Common myeloid progenitor, CD34-positive (primary cell): ENCODE measurements at regions not wholly inside any gene's neighbourhood (a gene's known extent, or its start where the extent isn't known, plus 50 kb on each side); places are given as distances from the start of the nearest gene placed in this dataset.

Experiments used
- CTCF ChIA-PET: fragments of 350-600 bp; sonication (Branson Sonifier 250); formaldehyde crosslinking; loops from one replicate; lab custom pipeline; 2021; ENCODE audit warnings: antibody characterized with exemption; lab: Charles Lee
- POLR2A ChIA-PET: fragments of 350-600 bp; sonication (Branson Sonifier 250); formaldehyde crosslinking; loops from one replicate; lab custom pipeline; 2021; ENCODE audit warnings: antibody characterized with exemption; lab: Charles Lee
- DNase-seq, 3 donors: peaks; one replicate each; pipeline versions ENCODE4 v3.0.0 to v3.0.0-alpha.2; 2013
- H3K27ac ChIP-seq, 2 experiments: 1 replicate in 1 of 2; 2 replicates in 1 of 2; pipeline ENCODE4 v1.7.0; 2013; ENCODE audit warnings: inconsistent platforms in 2 of 2, low read length in 2 of 2, mild to moderate bottlenecking in 2 of 2, low read depth in 1 of 2, moderate library complexity in 1 of 2; ENCODE audit not compliant: severe bottlenecking in 2 of 2, insufficient read depth in 1 of 2, poor library complexity in 1 of 2
- H3K27me3 ChIP-seq, 5 experiments: replicated peaks in 2 of 5; 1 replicate in 3 of 5; 2 replicates in 2 of 5; pipeline versions ENCODE4 v1.6.1 to v1.7.0; 2013; ENCODE audit warnings: low read length in 4 of 5, mild to moderate bottlenecking in 2 of 5, moderate library complexity in 2 of 5, inconsistent platforms in 1 of 5; ENCODE audit not compliant: insufficient read depth in 5 of 5, control insufficient read depth in 4 of 5
- H3K36me3 ChIP-seq, 4 experiments: 1 replicate in 2 of 4; 2 replicates in 2 of 4; pipeline versions ENCODE4 v1.6.1 to v1.7.0; 2013; ENCODE audit warnings: low read length in 3 of 4, control low read depth in 1 of 4, mild to moderate bottlenecking in 1 of 4; ENCODE audit not compliant: control insufficient read depth in 4 of 4, insufficient read depth in 4 of 4
- H3K4me1 ChIP-seq, 4 experiments: 1 replicate in 3 of 4; 2 replicates in 1 of 4; pipeline versions ENCODE4 v1.6.1 to v1.7.1; 2013; ENCODE audit warnings: low read length in 3 of 4, mild to moderate bottlenecking in 3 of 4, control low read depth in 1 of 4, inconsistent platforms in 1 of 4, moderate library complexity in 1 of 4; ENCODE audit not compliant: control insufficient read depth in 4 of 4, insufficient read depth in 4 of 4; ENCODE audit errors: control extremely low read depth in 1 of 4
- H3K4me3 ChIP-seq, 7 experiments: 1 replicate in 4 of 7; 2 replicates in 3 of 7; pipeline versions ENCODE4 v1.5.1 to v1.7.0; 2013; ENCODE audit warnings: mild to moderate bottlenecking in 7 of 7, low read length in 6 of 7, moderate library complexity in 6 of 7, inconsistent platforms in 2 of 7, low read depth in 2 of 7, control low read depth in 1 of 7; ENCODE audit not compliant: insufficient read depth in 4 of 7, control insufficient read depth in 1 of 7; ENCODE audit errors: extremely low read depth in 1 of 7
- H3K9me3 ChIP-seq, 5 experiments: 1 replicate in 4 of 5; 2 replicates in 1 of 5; pipeline versions ENCODE4 v1.6.1 to v1.7.1; 2013; ENCODE audit warnings: low read length in 4 of 5, mild to moderate bottlenecking in 2 of 5, inconsistent platforms in 1 of 5, low read depth in 1 of 5, moderate library complexity in 1 of 5; ENCODE audit not compliant: control insufficient read depth in 4 of 5, insufficient read depth in 2 of 5; ENCODE audit errors: control extremely low read depth in 1 of 5
- WGBS: methylation state at CpG from one replicate; pipeline ENCODE4 v1.1.5; 2013; ENCODE audit not compliant: insufficient coverage; 5-methylcytosine and 5-hydroxymethylcytosine counted together

DNA sequence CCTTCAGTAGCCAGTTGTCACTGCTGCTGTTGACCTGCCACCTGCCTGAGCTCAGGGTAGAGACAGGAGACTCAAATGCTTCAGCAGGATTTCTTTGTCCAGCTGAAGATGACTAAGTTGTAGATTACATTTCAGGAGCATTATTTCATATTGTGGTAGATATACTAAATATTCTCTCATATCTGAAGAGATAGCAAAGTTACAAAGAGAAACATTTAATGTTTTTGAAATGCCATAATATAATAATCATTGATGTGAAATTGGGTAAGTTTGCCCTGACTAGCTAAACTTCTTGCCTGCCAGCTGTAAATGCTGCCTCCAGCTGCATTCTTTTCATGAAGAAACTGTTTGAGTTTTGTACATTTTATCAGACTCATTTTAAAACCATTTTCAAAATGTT is 247.6 kb upstream of the CNKSR2 start:
- Histone ChIP-seq H3K4me3 (no peak overlapping the region), H3K36me3 (no peaks in the 10 kb centered on the region), H3K9me3 (no peaks in the 10 kb centered on the region), H3K27ac (no peak overlapping the region), H3K27me3 (no peaks in the 10 kb centered on the region), H3K4me1 (no peaks in the 10 kb centered on the region)
- ChIA-PET POLR2A (no interaction called here), CTCF (no interaction called here)
- DNase-seq, result no peak

DNA sequence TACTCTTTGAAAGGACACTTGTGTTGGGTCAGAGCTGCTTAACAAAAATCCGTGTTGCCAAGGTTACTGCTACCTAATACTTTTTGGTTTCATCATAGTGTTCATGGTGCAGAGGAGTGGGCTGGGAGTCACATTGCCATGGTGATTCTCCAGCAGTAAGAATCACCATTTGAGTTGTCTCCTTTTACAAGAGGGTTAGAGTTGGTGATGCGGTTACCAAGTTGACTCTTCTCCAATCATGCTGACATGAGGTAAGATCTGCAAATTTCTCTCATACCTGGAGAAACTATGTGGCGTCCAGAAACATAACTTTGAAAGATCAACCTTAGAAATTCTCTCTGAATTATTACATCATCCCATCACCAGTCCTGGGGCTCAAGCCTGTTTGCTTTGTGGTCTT is 242.9 kb upstream of the CNKSR2 start:
- ChIA-PET POLR2A (no interaction called here), CTCF (no interaction called here)
- Histone ChIP-seq H3K4me3 (no peak overlapping the region), H3K27me3 (no peaks in the 10 kb centered on the region), H3K36me3 (no peaks in the 10 kb centered on the region), H3K9me3 (no peaks in the 10 kb centered on the region), H3K4me1 (no peaks in the 10 kb centered on the region), H3K27ac (no peak overlapping the region)
- no peak for DNase-seq
- 50% methylated on average over 1 of the region's 3 CpGs for WGBS

- CTCF ChIA-PET, result no interaction called here
- no CpG with 5 or more reads among the region's 2 CpGs for whole genome bisulfite sequencing
- POLR2A ChIA-PET, result no interaction called here
These were observed 242.4 kb upstream of the CNKSR2 start for GRCh38 chrX:21131786-21132185.

GRCh38 chrX:21132686-21133393 is 241.4 kb upstream of the CNKSR2 start:
- POLR2A ChIA-PET, result no interaction called here
- no peaks in the 10 kb centered on the region for H3K9me3 ChIP-seq
- H3K4me3 ChIP-seq, result no peak overlapping the region
- no peaks in the 10 kb centered on the region for H3K36me3 ChIP-seq
- H3K4me1 ChIP-seq, result no peaks in the 10 kb centered on the region
- CTCF ChIA-PET, result no interaction called here
- DNase-seq, result no peak
- H3K27ac ChIP-seq, result no peak overlapping the region
- 87% methylated on average over 3 of the region's 4 CpGs for WGBS
- no peaks in the 10 kb centered on the region for H3K27me3 ChIP-seq

More at GRCh38 chrX:21131786-21132185, 242.4 kb upstream of the CNKSR2 start:
- Histone ChIP-seq H3K36me3 (no peaks in the 10 kb centered on the region), H3K4me1 (no peaks in the 10 kb centered on the region), H3K9me3 (no peaks in the 10 kb centered on the region), H3K4me3 (no peak overlapping the region), H3K27ac (no peak overlapping the region), H3K27me3 (no peaks in the 10 kb centered on the region)
- no peak for DNase-seq

DNA sequence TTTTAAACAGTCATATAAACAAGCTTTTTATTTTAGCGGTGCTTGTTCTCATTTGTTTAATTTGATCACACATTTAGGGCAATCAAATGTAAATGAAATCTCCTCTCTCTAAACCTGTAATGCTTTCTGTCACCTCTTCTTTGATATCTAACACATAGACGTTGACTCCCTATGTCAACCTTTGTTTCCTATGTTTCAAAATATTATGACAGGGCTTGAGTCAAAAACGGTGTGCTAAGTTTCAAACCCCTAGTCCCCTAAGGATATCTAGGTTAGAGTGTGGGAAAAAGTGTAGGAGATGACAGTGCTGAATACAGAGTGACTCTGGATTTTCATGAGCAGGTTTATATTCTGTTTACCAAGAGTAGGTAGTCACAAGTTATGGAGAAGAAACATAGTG is 224.0 kb upstream of the CNKSR2 start:
- H3K4me3 ChIP-seq, result no peak overlapping the region
- H3K36me3 ChIP-seq, result no peaks in the 10 kb centered on the region
- H3K27me3 ChIP-seq, result no peaks in the 10 kb centered on the region
- ChIA-PET POLR2A (no interaction called here), CTCF (interaction anchor here (0.7 kb wide), 1 partner anchor 35 kb away, joined by 3 read pairs; no protein-coding TSS in a partner anchor)
- H3K4me1 ChIP-seq, result no peaks in the 10 kb centered on the region
- H3K27ac ChIP-seq, result no peak overlapping the region
- no CpG with 5 or more reads among the region's 3 CpGs for WGBS
- peaks cover 0 to 1% (median 0%) of the 10 kb centered on the region in 5 experiments for H3K9me3 ChIP-seq
- no peak for DNase-seq

GRCh38 chrX:21151051-21151450 is 223.2 kb upstream of the CNKSR2 start:
- no peaks in the 10 kb centered on the region for H3K9me3 ChIP-seq
- POLR2A ChIA-PET, result no interaction called here
- WGBS, result no CpG with 5 or more reads among the region's 1 CpG
- CTCF ChIA-PET, result no interaction called here
- H3K36me3 ChIP-seq, result no peaks in the 10 kb centered on the region
- H3K27me3 ChIP-seq, result no peaks in the 10 kb centered on the region
- no peak for DNase-seq
- H3K4me1 ChIP-seq, result no peaks in the 10 kb centered on the region
- H3K4me3 ChIP-seq, result no peak overlapping the region
- H3K27ac ChIP-seq, result no peak overlapping the region

DNA sequence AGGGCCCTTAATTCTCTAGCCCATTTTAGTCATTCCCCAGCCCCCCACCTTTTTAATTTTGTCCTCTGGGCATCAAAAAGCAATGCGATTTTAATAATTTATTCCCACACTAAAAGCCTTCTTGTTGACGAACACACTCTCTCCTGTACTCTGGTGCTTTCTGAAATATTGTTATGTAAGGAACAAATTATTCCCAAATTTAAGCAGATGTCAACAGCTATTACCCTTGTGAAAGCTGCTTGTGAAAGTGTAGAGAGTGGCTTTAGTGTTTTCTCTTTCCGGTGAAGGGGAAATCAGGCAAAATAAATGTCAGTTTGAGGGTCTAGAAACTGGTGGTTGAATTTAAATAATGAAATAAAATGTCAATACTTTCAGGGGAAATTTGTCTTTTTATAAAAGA is 221.2 kb upstream of the CNKSR2 start:
- WGBS, result 100% methylated on average over 1 of the region's 3 CpGs
- Histone ChIP-seq H3K9me3 (no peaks in the 10 kb centered on the region), H3K4me3 (no peak overlapping the region), H3K27ac (no peak overlapping the region), H3K4me1 (no peaks in the 10 kb centered on the region), H3K27me3 (no peaks in the 10 kb centered on the region), H3K36me3 (no peaks in the 10 kb centered on the region)
- ChIA-PET CTCF (no interaction called here), POLR2A (no interaction called here)
- DNase-seq, result no peak
